SK-N-SH treated with all-trans-retinoic acid at 6 μM for 48 hours (cell line): ENCODE measurements at regions not wholly inside any gene's neighbourhood (a gene's known extent, or its start where the extent isn't known, plus 50 kb on each side); places are given as distances from the start of the nearest gene placed in this dataset.

Experiments used
- ARNTL ChIP-seq: fragments of 450-650 bp; formaldehyde crosslinking; IDR thresholded peaks from 2 replicates; pipeline ENCODE4 v1.5.0; 2020; ENCODE audit warnings: low read depth, mild to moderate bottlenecking, moderate library complexity, borderline replicate concordance
- ESRRG ChIP-seq: fragments of 250-450 bp; sonication (Bioruptor Pico); IDR thresholded peaks from 2 replicates; pipeline ENCODE4 v1.6.1; 2021; ENCODE audit warnings: mild to moderate bottlenecking
- ISL1 ChIP-seq: fragments of 250-450 bp; sonication (Bioruptor Pico); IDR thresholded peaks from 2 replicates; pipeline ENCODE4 v2.1.2; 2022; ENCODE audit warnings: mild to moderate bottlenecking, moderate library complexity
- OSR1 ChIP-seq: fragments of 250-450 bp; sonication (Bioruptor Pico); IDR thresholded peaks from 2 replicates; pipeline ENCODE4 v1.8.0; 2022; ENCODE audit warnings: moderate library complexity, mild to moderate bottlenecking, inconsistent platforms
- PPARA ChIP-seq: fragments of 250-450 bp; sonication (Bioruptor Pico); IDR thresholded peaks from 2 replicates; pipeline ENCODE4 v1.5.0; 2020; ENCODE audit warnings: mild to moderate bottlenecking, borderline replicate concordance
- RARB ChIP-seq: fragments of 250-450 bp; sonication (Bioruptor Pico); IDR thresholded peaks from 2 replicates; pipeline ENCODE4 v1.8.0; 2021; ENCODE audit warnings: mild to moderate bottlenecking, moderate library complexity
- TCF4 ChIP-seq: fragments of 250-450 bp; sonication (Bioruptor Pico); IDR thresholded peaks from 2 replicates; pipeline ENCODE4 v1.8.0; 2021; ENCODE audit warnings: mild to moderate bottlenecking, moderate library complexity, borderline replicate concordance
- ZFP3 ChIP-seq: fragments of 250-450 bp; sonication (Bioruptor Pico); IDR thresholded peaks from 2 replicates; pipeline ENCODE4 v1.5.0; 2020; ENCODE audit warnings: mild to moderate bottlenecking, moderate library complexity
- ZFP30 ChIP-seq: fragments of 450-650 bp; formaldehyde crosslinking; IDR thresholded peaks from 2 replicates; pipeline ENCODE4 v1.5.0; 2022; ENCODE audit warnings: mild to moderate bottlenecking, moderate library complexity
- ZNF8 ChIP-seq: fragments of 450-650 bp; formaldehyde crosslinking; IDR thresholded peaks from 2 replicates; pipeline ENCODE4 v1.5.0; 2020; ENCODE audit warnings: mild to moderate bottlenecking, moderate library complexity
- TF ChIP-seq, protein P1 (sequence below): fragments of 250-450 bp; sonication (Bioruptor Pico); IDR thresholded peaks from 2 replicates; pipeline ENCODE4 v1.8.0; 2020; ENCODE audit warnings: mild to moderate bottlenecking, moderate library complexity, borderline replicate concordance

DNA sequence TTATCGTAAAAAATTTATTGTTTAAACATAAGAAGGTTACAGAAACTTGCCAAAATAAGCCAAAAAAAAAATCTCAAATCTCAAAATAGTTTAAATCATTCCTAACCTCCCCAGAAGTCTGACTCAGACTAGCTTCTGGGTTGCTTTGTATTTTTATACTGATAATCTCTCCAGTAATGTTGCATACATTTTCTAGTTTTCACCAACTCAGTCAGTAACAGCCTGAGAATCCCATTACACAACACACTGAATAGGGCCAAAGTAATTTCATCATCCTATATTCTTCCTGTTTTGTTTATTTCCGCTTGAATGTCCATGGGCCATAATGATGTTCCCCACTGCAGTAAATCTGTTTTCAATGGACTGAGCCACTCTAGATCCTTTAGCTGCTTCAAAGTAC is 478.5 kb downstream of the GPAM start:
- TF ChIP-seq ESRRG (CRISPR knock-in tag) (no peak), ZFP30 (CRISPR knock-in tag) (no peak), ISL1 (no peak), ZFP3 (CRISPR knock-in tag) (no peak), ARNTL (CRISPR knock-in tag) (no peak), RARB (no peak), ZNF8 (CRISPR knock-in tag) (no peak), OSR1 (no peak), TCF4 (CRISPR knock-in tag) (no peak), PPARA (no peak)
- TF ChIP-seq, protein P1, sequence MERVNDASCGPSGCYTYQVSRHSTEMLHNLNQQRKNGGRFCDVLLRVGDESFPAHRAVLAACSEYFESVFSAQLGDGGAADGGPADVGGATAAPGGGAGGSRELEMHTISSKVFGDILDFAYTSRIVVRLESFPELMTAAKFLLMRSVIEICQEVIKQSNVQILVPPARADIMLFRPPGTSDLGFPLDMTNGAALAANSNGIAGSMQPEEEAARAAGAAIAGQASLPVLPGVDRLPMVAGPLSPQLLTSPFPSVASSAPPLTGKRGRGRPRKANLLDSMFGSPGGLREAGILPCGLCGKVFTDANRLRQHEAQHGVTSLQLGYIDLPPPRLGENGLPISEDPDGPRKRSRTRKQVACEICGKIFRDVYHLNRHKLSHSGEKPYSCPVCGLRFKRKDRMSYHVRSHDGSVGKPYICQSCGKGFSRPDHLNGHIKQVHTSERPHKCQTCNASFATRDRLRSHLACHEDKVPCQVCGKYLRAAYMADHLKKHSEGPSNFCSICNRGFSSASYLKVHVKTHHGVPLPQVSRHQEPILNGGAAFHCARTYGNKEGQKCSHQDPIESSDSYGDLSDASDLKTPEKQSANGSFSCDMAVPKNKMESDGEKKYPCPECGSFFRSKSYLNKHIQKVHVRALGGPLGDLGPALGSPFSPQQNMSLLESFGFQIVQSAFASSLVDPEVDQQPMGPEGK (CRISPR knock-in tag), result no peak
